DOHH2 (cell line): ENCODE measurements at regions not wholly inside any gene's neighbourhood (a gene's known extent, or its start where the extent isn't known, plus 50 kb on each side); places are given as distances from the start of the nearest gene placed in this dataset.

Experiments used
- H3F3A ChIP-seq: fragments of 200-600 bp; sonication (generic), shearing (Covaris generic); 2 replicates; pipeline ENCODE4 v1.6.0; 2016; ENCODE audit warnings: antibody characterized with exemption, mild to moderate bottlenecking; ENCODE audit not compliant: control insufficient read depth, insufficient read depth
- H3K27ac ChIP-seq: fragments of 200-600 bp; sonication (generic); 2 replicates; pipeline ENCODE4 v1.5.1; 2014; ENCODE audit warnings: low read depth, mild to moderate bottlenecking, low read length, moderate library complexity
- H3K27me3 ChIP-seq: fragments of 200-600 bp; sonication (generic); 2 replicates; pipeline ENCODE4 v1.6.1; 2014; ENCODE audit warnings: mild to moderate bottlenecking, low read length, mixed read lengths; ENCODE audit not compliant: control insufficient read depth
- H3K36me3 ChIP-seq: fragments of 200-600 bp; sonication (generic); 2 replicates; pipeline ENCODE4 v1.6.1; 2014; ENCODE audit warnings: mild to moderate bottlenecking, low read length, moderate library complexity, mixed read lengths; ENCODE audit not compliant: control insufficient read depth
- H3K4me1 ChIP-seq: fragments of 200-600 bp; sonication (generic); 2 replicates; pipeline ENCODE4 v1.6.1; 2014; ENCODE audit warnings: mild to moderate bottlenecking, low read length, mixed read lengths; ENCODE audit not compliant: control insufficient read depth
- H3K4me2 ChIP-seq: fragments of 200-600 bp; sonication (generic); 2 replicates; pipeline ENCODE4 v1.6.0; 2014; ENCODE audit warnings: mild to moderate bottlenecking, low read length, moderate library complexity
- H3K4me3 ChIP-seq: fragments of 200-600 bp; sonication (generic); 2 replicates; pipeline ENCODE4 v1.5.1; 2014; ENCODE audit warnings: mild to moderate bottlenecking, low read length, mixed read lengths
- H3K79me2 ChIP-seq: fragments of 200-600 bp; sonication (generic); 2 replicates; pipeline ENCODE4 v1.6.1; 2014; ENCODE audit warnings: mild to moderate bottlenecking, low read length, mixed read lengths; ENCODE audit not compliant: control insufficient read depth
- H3K9me2 ChIP-seq: fragments of 200-600 bp; sonication (generic); replicated peaks from 2 replicates; pipeline ENCODE4 v1.6.1; 2014; ENCODE audit warnings: mild to moderate bottlenecking, low read length, mixed read lengths; ENCODE audit not compliant: control insufficient read depth
- H3K9me3 ChIP-seq: fragments of 200-600 bp; sonication (generic); 2 replicates; pipeline ENCODE4 v1.6.1; 2014; ENCODE audit warnings: antibody characterized with exemption, low read length, mixed read lengths; ENCODE audit not compliant: control insufficient read depth, insufficient read depth
- H4K20me1 ChIP-seq: fragments of 200-600 bp; sonication (generic); 2 replicates; pipeline ENCODE4 v1.6.0; 2014; ENCODE audit warnings: low read depth, mild to moderate bottlenecking, antibody characterized with exemption, low read length, moderate library complexity; ENCODE audit not compliant: control insufficient read depth, insufficient read depth
- CTCF ChIP-seq: fragments of 200-600 bp; sonication (generic); IDR thresholded peaks from one replicate; pipeline ENCODE4 v1.5.1; 2014; ENCODE audit warnings: antibody characterized with exemption, mild to moderate bottlenecking, low read depth, low read length; ENCODE audit not compliant: poor library complexity, severe bottlenecking
- EZH2phosphoT487 ChIP-seq: fragments of 200-600 bp; sonication (generic); IDR thresholded peaks from 2 replicates; pipeline ENCODE4 v1.6.1; 2017; ENCODE audit warnings: borderline replicate concordance, mild to moderate bottlenecking, antibody characterized with exemption, low read length, moderate library complexity, mixed read lengths

DNA sequence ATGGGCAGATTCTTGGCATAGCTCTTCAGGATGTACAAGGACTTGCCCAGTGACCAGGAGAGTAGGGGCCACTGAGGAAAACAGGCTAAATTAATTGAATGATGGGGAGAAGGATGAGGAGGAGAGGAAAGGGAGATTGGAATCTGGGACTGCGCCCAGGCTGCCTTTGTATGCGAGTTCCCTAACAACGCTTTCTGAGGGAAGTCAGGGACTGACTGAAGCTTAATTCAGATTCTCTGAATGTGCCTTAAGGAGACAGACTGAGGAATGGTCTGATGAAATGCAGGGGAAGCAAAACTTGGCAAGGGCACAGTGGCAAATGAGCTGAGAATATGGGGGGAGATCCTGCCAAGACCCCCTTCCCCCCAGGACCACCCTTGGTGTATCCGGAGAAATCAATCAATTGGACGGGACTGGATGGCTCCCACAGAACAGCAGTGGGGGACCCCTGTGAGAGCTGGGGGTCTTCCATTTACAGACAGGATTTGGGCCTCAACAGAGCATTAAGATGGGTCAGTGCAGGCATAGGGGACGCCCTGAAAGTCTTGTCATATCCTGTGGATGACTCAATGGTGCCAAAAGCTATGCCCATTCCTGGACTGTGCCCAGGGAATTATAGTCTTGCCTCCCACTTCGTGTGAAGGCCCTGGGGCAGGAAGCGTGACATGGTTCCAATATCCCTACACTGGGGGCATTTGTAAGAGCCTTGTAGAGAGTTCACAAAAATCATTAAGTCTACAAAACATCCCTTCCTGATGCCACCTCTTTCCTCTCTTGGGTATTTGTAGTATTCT, 215.5 kb upstream of the TNC start:
- Histone ChIP-seq H3K4me2 (no peak overlapping the region), H3K36me3 (no peaks in the 10 kb centered on the region), H4K20me1 (no peaks in the 10 kb centered on the region), H3F3A (no peaks in the 10 kb centered on the region), H3K79me2 (no peaks in the 10 kb centered on the region), H3K4me3 (no peak overlapping the region), H3K9me2 (no peaks in the 10 kb centered on the region), H3K9me3 (no peaks in the 10 kb centered on the region), H3K4me1 (no peaks in the 10 kb centered on the region), H3K27ac (no peak overlapping the region), H3K27me3 (no peaks in the 10 kb centered on the region)
- no peak for TF ChIP-seq EZH2phosphoT487
- no peak for TF ChIP-seq CTCF

GRCh38 chr9:115335439-115335838, 217.5 kb upstream of the TNC start:
- no peaks in the 10 kb centered on the region for H3K9me3 ChIP-seq
- TF ChIP-seq CTCF, result no peak
- H3F3A ChIP-seq, result no peaks in the 10 kb centered on the region
- no peak overlapping the region for H3K27ac ChIP-seq
- no peaks in the 10 kb centered on the region for H4K20me1 ChIP-seq
- no peaks in the 10 kb centered on the region for H3K4me1 ChIP-seq
- H3K4me3 ChIP-seq, result no peak overlapping the region
- no peaks in the 10 kb centered on the region for H3K79me2 ChIP-seq
- H3K36me3 ChIP-seq, result no peaks in the 10 kb centered on the region
- no peaks in the 10 kb centered on the region for H3K9me2 ChIP-seq
- H3K4me2 ChIP-seq, result no peak overlapping the region
- H3K27me3 ChIP-seq, result no peaks in the 10 kb centered on the region

- Histone ChIP-seq H3K27ac (no peak overlapping the region), H3K36me3 (no peaks in the 10 kb centered on the region), H4K20me1 (no peaks in the 10 kb centered on the region), H3K79me2 (no peaks in the 10 kb centered on the region), H3K4me2 (no peak overlapping the region), H3K4me3 (no peak overlapping the region), H3K4me1 (no peaks in the 10 kb centered on the region), H3K9me2 (no peaks in the 10 kb centered on the region), H3K27me3 (no peaks in the 10 kb centered on the region), H3F3A (no peaks in the 10 kb centered on the region), H3K9me3 (no peaks in the 10 kb centered on the region)
- no peak for TF ChIP-seq EZH2phosphoT487
- no peak for TF ChIP-seq CTCF
Measured at GRCh38 chr9:115340314-115340713, 222.4 kb upstream of the TNC start.
